Neural crest cell (in vitro differentiated cells): ENCODE measurements at regions not wholly inside any gene's neighbourhood (a gene's known extent, or its start where the extent isn't known, plus 50 kb on each side); places are given as distances from the start of the nearest gene placed in this dataset.

Experiments
- DNase-seq: peaks from one replicate; pipeline ENCODE4 v3.0.0; 2021; ENCODE audit warnings: low read depth, mixed read lengths, low spot score
- H3K27ac Mint-ChIP-seq: one replicate; pipeline ENCODE4 v1.8.0; 2021; ENCODE audit warnings: mild to moderate bottlenecking, mixed read lengths; ENCODE audit not compliant: unreplicated experiment
- H3K27me3 Mint-ChIP-seq: 2 replicates; pipeline ENCODE4 v1.8.0; 2021; ENCODE audit warnings: low read depth, mild to moderate bottlenecking, mixed read lengths
- H3K36me3 Mint-ChIP-seq: 2 replicates; pipeline ENCODE4 v1.8.0; 2021; ENCODE audit warnings: low read depth, mild to moderate bottlenecking, mixed read lengths
- H3K4me1 Mint-ChIP-seq: 2 replicates; pipeline ENCODE4 v1.8.0; 2021; ENCODE audit warnings: mixed read lengths
- H3K4me3 Mint-ChIP-seq: one replicate; pipeline ENCODE4 v1.8.0; 2021; ENCODE audit warnings: mild to moderate bottlenecking, mixed read lengths
- H3K9me3 Mint-ChIP-seq: 2 replicates; pipeline ENCODE4 v1.8.0; 2021; ENCODE audit warnings: mixed read lengths
- CTCF ChIP-seq: fragments of 200-600 bp; sonication (generic); conservative IDR thresholded peaks from 2 replicates; pipeline ENCODE4 v1.5.0; 2021; ENCODE audit warnings: antibody characterized with exemption, mild to moderate bottlenecking

GRCh38 chr7:55272328-55272727, 92.8 kb upstream of the LANCL2 start:
- H3K27ac Mint-ChIP-seq, result no peak overlapping the region
- no peaks in the 10 kb centered on the region for H3K9me3 Mint-ChIP-seq
- H3K4me1 Mint-ChIP-seq, result no peaks in the 10 kb centered on the region
- TF ChIP-seq CTCF, result no peak
- peaks cover 2% of the 10 kb centered on the region for H3K27me3 Mint-ChIP-seq
- no peak overlapping the region for H3K4me3 Mint-ChIP-seq
- H3K36me3 Mint-ChIP-seq, result no peaks in the 10 kb centered on the region
- DNase-seq, result no peak

GRCh38 chr7:55273186-55273980, 91.8 kb upstream of the LANCL2 start:
- Mint-ChIP-seq H3K4me3 (no peak overlapping the region), H3K36me3 (no peaks in the 10 kb centered on the region), H3K27ac (no peak overlapping the region), H3K27me3 (no peaks in the 10 kb centered on the region), H3K9me3 (no peaks in the 10 kb centered on the region), H3K4me1 (no peaks in the 10 kb centered on the region)
- no peak for DNase-seq
- TF ChIP-seq CTCF, result no peak

- Mint-ChIP-seq H3K4me1 (no peaks in the 10 kb centered on the region), H3K9me3 (no peaks in the 10 kb centered on the region), H3K36me3 (no peaks in the 10 kb centered on the region), H3K4me3 (no peak overlapping the region), H3K27me3 (no peaks in the 10 kb centered on the region), H3K27ac (no peak overlapping the region)
- no peak for TF ChIP-seq CTCF
- no peak for DNase-seq
These were observed 91.0 kb upstream of the LANCL2 start for GRCh38 chr7:55274156-55274555.

- H3K27me3 Mint-ChIP-seq, result no peaks in the 10 kb centered on the region
- no peaks in the 10 kb centered on the region for H3K9me3 Mint-ChIP-seq
- peaks cover 5% of the 10 kb centered on the region for H3K4me1 Mint-ChIP-seq
- no peak overlapping the region for H3K4me3 Mint-ChIP-seq
- H3K36me3 Mint-ChIP-seq, result no peaks in the 10 kb centered on the region
- no peak overlapping the region for H3K27ac Mint-ChIP-seq
- no peak for TF ChIP-seq CTCF
- DNase-seq, result no peak
These were observed 89.6 kb upstream of the LANCL2 start for GRCh38 chr7:55275291-55276200.

GRCh38 chr7:55276572-55277295, 88.4 kb upstream of the LANCL2 start:
- Mint-ChIP-seq H3K4me1 (peaks cover 5% of the 10 kb centered on the region), H3K9me3 (no peaks in the 10 kb centered on the region), H3K4me3 (no peak overlapping the region), H3K36me3 (no peaks in the 10 kb centered on the region), H3K27me3 (no peaks in the 10 kb centered on the region), H3K27ac (no peak overlapping the region)
- TF ChIP-seq CTCF, result no peak
- DNase-seq, result no peak
